GM12878 (cell line): ENCODE measurements at regions not wholly inside any gene's neighbourhood (a gene's known extent, or its start where the extent isn't known, plus 50 kb on each side); places are given as distances from the start of the nearest gene placed in this dataset.

ENCODE experiments used
- ATF3 ChIP-seq: IDR thresholded peaks from 2 replicates; pipeline ENCODE4 v1.6.1; 2011; ENCODE audit warnings: low read depth, mild to moderate bottlenecking, low read length, moderate library complexity, borderline replicate concordance; ENCODE audit errors: extremely low read depth
- CEBPB ChIP-seq, 2 experiments: fragments of 150-350 bp in 1 of 2; IDR thresholded peaks; 2 replicates each; pipeline ENCODE4 v1.6.1; 2012 to 2014; ENCODE audit warnings: low read depth in 2 of 2, low read length in 2 of 2, borderline replicate concordance in 1 of 2, inconsistent platforms in 1 of 2
- CTCF ChIP-seq, 3 experiments: IDR thresholded peaks in 2 of 3; conservative IDR thresholded peaks in 1 of 3; 2 replicates each; pipeline ENCODE4 v1.5.1; 2011; ENCODE audit warnings: low read depth in 3 of 3, low read length in 3 of 3, mild to moderate bottlenecking in 3 of 3, control low read depth in 2 of 3, moderate library complexity in 2 of 3, inconsistent platforms in 1 of 3, mixed read lengths in 1 of 3; ENCODE audit not compliant: control insufficient read depth in 2 of 3, insufficient read depth in 1 of 3; ENCODE audit errors: extremely low read depth in 1 of 3
- EP300 ChIP-seq, 2 experiments: fragments of 150-350 bp in 1 of 2; IDR thresholded peaks; 2 replicates each; pipeline ENCODE4 v1.6.1; 2011 to 2012; ENCODE audit warnings: low read depth in 2 of 2, low read length in 2 of 2, borderline replicate concordance in 1 of 2, improper control_type of control experiment in 1 of 2, inconsistent platforms in 1 of 2; ENCODE audit not compliant: control insufficient read depth in 1 of 2
- EZH2 ChIP-seq: IDR thresholded peaks from 2 replicates; pipeline ENCODE4 v1.6.1; 2012; ENCODE audit warnings: low read depth, mild to moderate bottlenecking, control low read depth, inconsistent platforms, low read length, borderline replicate concordance; ENCODE audit not compliant: control insufficient read depth
- IRF4 ChIP-seq: IDR thresholded peaks from 2 replicates; pipeline ENCODE4 v1.6.1; 2011; ENCODE audit warnings: low read depth, low read length
- JUND ChIP-seq: IDR thresholded peaks from 2 replicates; pipeline ENCODE4 v1.6.1; 2012; ENCODE audit warnings: low read depth, mild to moderate bottlenecking, low read length, improper control_type of control experiment, moderate library complexity
- NRF1 ChIP-seq: conservative IDR thresholded peaks from 2 replicates; pipeline ENCODE4 v1.6.1; 2011; ENCODE audit warnings: mild to moderate bottlenecking, low read depth, low read length, improper control_type of control experiment
- POLR2A ChIP-seq: IDR thresholded peaks from 2 replicates; pipeline ENCODE4 v1.6.1; 2011; ENCODE audit warnings: low read depth, mild to moderate bottlenecking, low read length
- PRDM15 ChIP-seq: fragments of 450-650 bp; formaldehyde crosslinking; IDR thresholded peaks from 2 replicates; pipeline ENCODE4 v1.4.0; 2020; ENCODE audit warnings: mild to moderate bottlenecking, moderate library complexity
- RBBP5 ChIP-seq: fragments of 200-600 bp; sonication (generic); conservative IDR thresholded peaks from 2 replicates; pipeline ENCODE4 v1.6.1; 2016
- SMC3 ChIP-seq: IDR thresholded peaks from 2 replicates; pipeline ENCODE4 v1.6.1; 2011; ENCODE audit warnings: low read length, improper control_type of control experiment, borderline replicate concordance
- ZBTB40 ChIP-seq: fragments of 450-650 bp; IDR thresholded peaks from 2 replicates; pipeline ENCODE4 v1.6.1; 2016; ENCODE audit warnings: mild to moderate bottlenecking, moderate library complexity, borderline replicate concordance

GRCh38 chr2:147679191-147679954 lies 165.5 kb upstream of the ACVR2A start:
- TF ChIP-seq POLR2A: no peak
- TF ChIP-seq EZH2: no peak
- TF ChIP-seq SMC3: no peak
- no peak for TF ChIP-seq CTCF (IDR thresholded peaks at IDR 0.05 in 2 of 3, conservative IDR thresholded peaks at IDR 0.05 in 1 of 3; ENCODE audit: control insufficient read depth in 2 of 3, extremely low read depth in 1 of 3, insufficient read depth in 1 of 3, low read depth in 3 of 3, low read length in 3 of 3)
- no peak for TF ChIP-seq PRDM15 (CRISPR knock-in tag)
- no peak for TF ChIP-seq NRF1
- TF ChIP-seq EP300 (IDR thresholded peaks at IDR 0.05; ENCODE audit: borderline replicate concordance in 1 of 2, control insufficient read depth in 1 of 2, low read depth in 2 of 2, low read length in 2 of 2): no peak
- no peak for TF ChIP-seq CEBPB (IDR thresholded peaks at IDR 0.05; ENCODE audit: borderline replicate concordance in 1 of 2, low read depth in 2 of 2, low read length in 2 of 2)
- TF ChIP-seq ZBTB40: no peak
- no peak for TF ChIP-seq ATF3
- TF ChIP-seq IRF4: no peak
- no peak for TF ChIP-seq JUND
- no peak for TF ChIP-seq RBBP5
